GM21723 (cell line): ENCODE measurements at regions not wholly inside any gene's neighbourhood (a gene's known extent, or its start where the extent isn't known, plus 50 kb on each side); places are given as distances from the start of the nearest gene placed in this dataset.
"Not testable (repeated sequence)": the region's sequence is repeated elsewhere in the genome, so short reads cannot be mapped to it uniquely, and the experiment has no call there.

Source experiments
- ATAC-seq: cut with Tn5 transposase; IDR thresholded peaks from one replicate; pipeline ENCODE4 v1.9.1; 2021; ENCODE audit warnings: mild to moderate bottlenecking, moderate library complexity; ENCODE audit not compliant: unreplicated experiment

GRCh38 chr20:58044286-58044685 is 184.2 kb downstream of the ANKRD60 start:
- ATAC-seq: no peak

- ATAC-seq: no peak
Measured at GRCh38 chr20:58043236-58044140, 185.0 kb downstream of the ANKRD60 start.

GRCh38 chr20:58042591-58042990 is 185.9 kb downstream of the ANKRD60 start:
- no peak for ATAC-seq

- no peak for ATAC-seq
Measured at GRCh38 chr20:58040447-58041290, 187.8 kb downstream of the ANKRD60 start.

GRCh38 chr20:58039274-58040092 is 189.0 kb downstream of the ANKRD60 start:
- no peak for ATAC-seq

GRCh38 chr20:58038123-58038654 is 190.3 kb downstream of the ANKRD60 start:
- ATAC-seq: no peak

- no peak for ATAC-seq
Measured at GRCh38 chr20:58037631-58038030, 190.8 kb downstream of the ANKRD60 start.

GRCh38 chr20:58033026-58033536 is 195.4 kb downstream of the ANKRD60 start:
- ATAC-seq: no peak

GRCh38 chr20:58032599-58032998 is 195.9 kb downstream of the ANKRD60 start:
- no peak for ATAC-seq

GRCh38 chr20:58031350-58031749 is 197.1 kb downstream of the ANKRD60 start:
- ATAC-seq: not testable (repeated sequence)

- ATAC-seq: no peak
Measured at GRCh38 chr20:58028123-58028522, 200.3 kb downstream of the ANKRD60 start.

- no peak for ATAC-seq
Measured at GRCh38 chr20:58026361-58026760, 202.1 kb downstream of the ANKRD60 start.

- ATAC-seq: no peak
Measured at GRCh38 chr20:58025233-58025632, 203.2 kb downstream of the ANKRD60 start.

- ATAC-seq: no peak
Measured at GRCh38 chr20:58024241-58024721, 204.2 kb downstream of the ANKRD60 start.

GRCh38 chr20:58023781-58024180 is 204.7 kb downstream of the ANKRD60 start:
- ATAC-seq: no peak

- ATAC-seq: no peak
Measured at GRCh38 chr20:58023346-58023745, 205.1 kb downstream of the ANKRD60 start.

- ATAC-seq: no peak
Measured at GRCh38 chr20:58022711-58023110, 205.7 kb downstream of the ANKRD60 start.

GRCh38 chr20:58021481-58021880 is 207.0 kb downstream of the ANKRD60 start:
- ATAC-seq: no peak

- no peak for ATAC-seq
Measured at GRCh38 chr20:58020656-58021454, 207.6 kb downstream of the ANKRD60 start.
